ENCODE measurements at regions not wholly inside any gene's neighbourhood (a gene's known extent, or its start where the extent isn't known, plus 50 kb on each side); places are given as distances from the start of the nearest gene placed in this dataset.

GRCh38 chrX:80335062-80335830, 85.0 kb upstream of the TENT5D start:
- TF ChIP-seq ZNF274 (IDR thresholded peaks at IDR 0.05; ENCODE audit: low read depth, low read length): no peak
- peak; percentile 68 for TF ChIP-seq YY1 (IDR thresholded peaks at IDR 0.05; ENCODE audit: insufficient read depth, insufficient read length)
- TF ChIP-seq SUZ12 (IDR thresholded peaks at IDR 0.05; ENCODE audit: extremely low read depth, insufficient read depth, insufficient read length): no peak
